ENCODE measurements at regions not wholly inside any gene's neighbourhood (a gene's known extent, or its start where the extent isn't known, plus 50 kb on each side); places are given as distances from the start of the nearest gene placed in this dataset.

DNA sequence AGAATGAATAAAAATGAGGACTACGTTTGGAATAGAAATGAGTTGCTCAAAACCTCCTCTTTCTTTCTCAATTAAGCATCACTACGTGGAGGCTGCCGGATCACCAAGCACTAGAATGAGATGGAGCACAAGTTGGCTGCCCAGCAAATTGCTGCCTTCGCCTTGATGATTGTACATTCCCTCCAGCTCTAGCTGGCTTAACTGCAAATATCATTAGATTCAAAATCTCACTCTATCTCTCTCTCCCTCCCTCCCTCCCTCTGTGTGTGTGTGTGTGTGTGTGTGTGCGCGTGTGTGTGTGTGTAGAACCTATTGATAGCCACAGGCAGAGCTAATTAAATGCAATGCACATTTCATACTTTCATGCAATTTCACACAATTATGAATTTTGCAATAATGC lies 310.7 kb upstream of the CDH4 start:
- DNase-seq = no peak

- DNase-seq = no peak
Measured at GRCh38 chr20:60947819-60948218, 304.2 kb upstream of the CDH4 start.

GRCh38 chr20:60948224-60948623 lies 303.8 kb upstream of the CDH4 start:
- DNase-seq = no peak

- DNase-seq = peak; percentile 78
Measured at GRCh38 chr20:60950561-60950960, 301.5 kb upstream of the CDH4 start.

DNA sequence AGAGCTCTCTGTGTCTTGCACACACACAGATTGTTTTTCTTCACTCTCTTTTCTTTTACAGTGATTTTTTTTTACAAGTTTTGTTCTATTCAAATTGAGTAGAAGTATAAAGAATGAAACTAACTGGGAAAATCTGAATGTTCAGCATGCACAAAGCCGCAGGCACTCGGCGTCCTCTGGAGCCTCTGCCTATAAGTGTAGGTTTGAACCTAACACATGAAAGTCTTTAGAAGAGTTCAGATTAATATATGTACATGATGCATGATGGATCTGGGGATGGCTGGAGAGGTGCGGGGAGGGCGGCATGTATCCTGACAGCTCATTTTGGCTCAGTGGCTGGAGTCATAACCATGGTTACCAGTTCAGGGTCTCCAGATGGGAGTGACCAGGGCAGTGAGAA lies 301.1 kb upstream of the CDH4 start:
- no peak for DNase-seq

- DNase-seq = no peak
Measured at GRCh38 chr20:60952861-60953260, 299.2 kb upstream of the CDH4 start.

DNA sequence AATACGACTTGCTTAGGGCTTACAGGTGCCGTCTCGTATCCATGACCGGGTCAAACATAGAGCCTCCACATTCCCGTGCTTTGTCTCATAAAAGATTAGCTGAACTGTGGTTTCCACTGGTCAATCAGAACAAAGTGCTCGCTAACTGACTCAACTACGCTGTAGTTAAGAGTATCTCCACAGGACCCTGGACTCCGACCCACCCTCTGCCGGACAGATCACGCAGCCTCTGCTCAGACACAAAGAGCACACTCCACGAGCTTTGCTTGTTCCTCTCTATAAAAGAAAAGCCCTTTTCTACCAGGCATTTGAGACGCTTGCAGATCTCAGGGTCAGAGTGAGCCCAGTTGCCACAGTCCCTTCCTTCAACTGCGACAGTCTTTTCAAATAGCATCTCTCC lies 298.7 kb upstream of the CDH4 start:
- no peak for DNase-seq

- no peak for DNase-seq
Measured at GRCh38 chr20:60955706-60956105, 296.4 kb upstream of the CDH4 start.

GRCh38 chr20:60956194-60956593 lies 295.9 kb upstream of the CDH4 start:
- DNase-seq = no peak

DNA sequence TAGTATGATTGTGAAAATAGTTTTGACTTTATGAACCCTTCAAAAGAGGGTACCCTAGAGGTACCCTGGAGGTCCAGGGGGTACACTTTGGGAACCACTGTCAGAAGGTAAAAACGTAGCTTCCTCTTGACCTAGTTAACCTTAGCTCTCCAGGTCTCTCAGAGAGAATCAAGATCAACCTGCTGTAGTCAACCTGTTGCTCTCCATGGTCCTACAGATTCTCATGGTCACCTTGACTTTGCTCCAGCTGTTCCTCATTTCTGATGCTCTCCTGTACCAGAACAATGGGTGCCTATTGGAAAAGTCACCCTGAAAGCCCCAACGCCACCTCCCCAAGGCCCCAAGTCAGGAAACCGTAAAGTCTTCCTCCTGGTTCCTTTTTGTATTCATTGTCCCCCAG lies 294.4 kb upstream of the CDH4 start:
- no peak for DNase-seq

- DNase-seq = no peak
Measured at GRCh38 chr20:60959971-60960370, 292.1 kb upstream of the CDH4 start.

DNA sequence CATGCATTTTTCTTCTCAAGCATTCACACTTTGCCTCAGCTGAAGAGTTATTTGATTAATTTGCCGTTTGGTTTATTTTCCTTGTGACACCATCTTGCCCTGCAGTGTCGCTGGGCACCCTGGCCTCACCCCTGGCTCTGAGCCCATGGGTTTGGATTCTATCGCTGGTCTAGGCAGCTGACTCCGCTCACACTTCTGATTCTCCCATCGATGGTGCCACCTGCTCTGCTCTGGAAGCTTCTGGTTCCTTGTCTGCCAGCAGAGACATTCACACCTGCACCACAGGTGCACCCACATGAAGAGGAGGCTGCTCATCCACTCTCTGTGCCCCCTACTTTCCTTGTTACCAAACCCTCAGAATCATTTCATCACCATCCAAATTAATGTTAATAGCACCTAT lies 291.6 kb upstream of the CDH4 start:
- DNase-seq = no peak

- DNase-seq = no peak
Measured at GRCh38 chr20:60961551-60961950, 290.5 kb upstream of the CDH4 start.

DNA sequence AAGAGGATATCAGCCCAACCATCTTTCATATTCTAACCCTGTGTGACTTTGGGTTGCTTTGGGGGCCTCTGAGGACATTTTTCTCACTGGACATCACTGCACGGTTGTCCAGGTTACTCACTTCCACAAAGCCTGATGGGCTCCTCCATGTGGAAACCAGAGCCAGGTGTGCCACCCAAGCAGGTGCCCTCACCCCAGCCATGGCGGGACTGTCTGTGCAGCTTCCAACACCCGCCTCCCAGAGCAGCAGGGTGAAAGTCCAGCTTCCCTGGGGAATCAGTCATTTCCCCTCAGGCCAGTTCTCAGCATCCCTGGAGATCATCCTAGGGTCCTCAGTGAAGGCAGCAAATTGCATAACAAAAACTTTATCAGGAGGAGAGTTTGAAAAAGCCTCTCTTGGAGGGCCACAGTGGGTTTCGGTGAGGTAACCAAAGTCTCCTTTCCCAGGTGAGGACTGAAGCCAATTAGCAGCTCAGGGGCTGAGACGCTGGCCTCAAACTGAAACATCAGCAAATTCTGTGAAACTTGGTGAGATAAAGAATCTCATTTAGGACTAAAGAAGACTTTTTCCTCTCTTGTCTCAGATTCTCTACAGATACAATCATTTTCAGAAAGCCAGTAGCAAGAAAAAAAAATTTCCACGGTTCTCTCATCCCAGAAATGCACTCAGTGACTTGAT lies 289.6 kb upstream of the CDH4 start:
- DNase-seq = no peak

GRCh38 chr20:60963146-60963545 lies 288.9 kb upstream of the CDH4 start:
- no peak for DNase-seq

DNA sequence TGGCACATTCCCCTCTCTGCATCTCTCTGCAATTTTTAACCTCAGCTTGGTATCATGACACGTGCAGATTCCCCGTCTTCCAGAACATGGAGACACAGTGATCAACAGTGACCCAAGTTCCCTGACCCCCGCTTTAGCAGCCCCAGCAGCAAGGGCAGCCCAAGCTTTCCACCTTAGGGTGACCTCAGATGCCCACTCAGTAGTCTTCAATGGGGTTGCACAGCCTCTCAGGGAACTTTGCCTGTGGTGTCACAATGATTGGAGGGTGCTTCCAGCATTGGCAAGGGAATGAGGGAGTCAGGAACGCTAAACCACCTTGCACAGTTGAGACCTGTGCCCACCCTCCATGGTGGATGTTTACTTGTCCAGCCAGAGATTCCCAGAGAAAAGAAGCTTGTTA lies 287.1 kb upstream of the CDH4 start:
- DNase-seq = no peak

- no peak for DNase-seq
Measured at GRCh38 chr20:60966031-60966430, 286.0 kb upstream of the CDH4 start.

DNA sequence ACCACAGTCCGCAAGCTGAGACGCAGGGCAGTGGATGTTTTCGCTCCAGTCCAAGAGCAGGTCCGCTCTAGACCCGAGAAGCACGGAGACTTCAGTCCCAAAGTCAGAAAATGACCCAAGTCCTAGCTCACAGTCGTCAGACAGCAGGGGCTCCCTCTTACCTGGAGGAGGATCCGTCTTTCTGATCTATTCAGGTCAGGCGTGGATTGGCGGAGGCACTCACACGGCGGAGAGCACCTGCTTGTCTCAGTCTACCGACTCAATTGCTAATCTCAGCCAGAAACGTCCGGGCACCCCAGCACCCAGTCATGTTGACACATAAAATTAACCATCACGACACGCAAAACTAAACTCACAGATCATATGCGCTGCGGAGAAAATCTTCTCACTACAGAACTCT lies 285.3 kb upstream of the CDH4 start:
- no peak for DNase-seq

GRCh38 chr20:60967431-60968316 lies 284.4 kb upstream of the CDH4 start:
- no peak for DNase-seq

- no peak for DNase-seq
Measured at GRCh38 chr20:60968853-60969720, 283.0 kb upstream of the CDH4 start.

- no peak for DNase-seq
Measured at GRCh38 chr20:60970601-60971000, 281.5 kb upstream of the CDH4 start.

DNA sequence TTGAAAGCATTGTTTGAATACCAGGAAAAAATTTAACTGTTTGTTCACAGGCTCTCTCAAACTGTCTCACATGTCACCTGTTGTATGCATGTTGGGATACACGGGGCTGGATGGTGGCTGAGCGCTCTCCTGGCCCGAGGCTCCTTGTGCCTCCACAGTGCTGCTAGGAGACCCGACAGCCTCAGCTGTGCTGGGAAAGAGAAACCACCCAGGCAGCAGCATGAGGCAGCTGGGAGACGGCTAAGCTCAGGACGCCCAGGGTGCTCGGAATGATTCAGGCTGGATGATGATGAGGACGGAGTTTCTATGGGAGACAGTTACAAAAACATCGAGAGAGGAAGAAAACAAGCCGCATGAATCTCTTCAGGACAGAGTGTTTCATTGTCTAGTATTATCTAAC lies 278.0 kb upstream of the CDH4 start:
- DNase-seq = no peak

DNA sequence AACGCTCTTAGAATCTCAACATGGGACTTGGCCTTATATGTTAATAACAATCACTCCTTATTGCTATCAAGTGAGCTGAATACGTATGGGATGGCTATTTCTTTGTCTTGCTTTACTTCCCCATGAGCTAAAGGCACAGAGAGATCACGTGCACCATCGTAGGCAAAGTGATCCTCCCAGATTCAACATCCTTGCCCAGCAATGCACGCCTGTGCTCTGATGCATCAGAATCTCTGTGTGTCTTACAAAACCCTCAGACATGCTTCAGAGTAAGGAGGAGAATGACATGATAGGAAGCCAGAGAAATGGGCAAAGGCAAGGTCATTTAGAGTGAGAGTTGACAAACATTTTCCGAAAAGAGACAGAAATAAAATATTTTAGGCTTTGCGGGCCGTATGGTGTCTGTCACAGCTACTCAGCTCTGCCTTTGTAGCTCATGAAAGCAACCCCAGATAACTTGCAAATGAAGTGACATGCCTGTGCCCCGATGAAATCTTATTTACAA lies 277.6 kb upstream of the CDH4 start:
- DNase-seq = no peak

Measured in DMS79 (cell line).